GM10266 (cell line): ENCODE measurements at regions not wholly inside any gene's neighbourhood (a gene's known extent, or its start where the extent isn't known, plus 50 kb on each side); places are given as distances from the start of the nearest gene placed in this dataset.

Source experiments
- DNase-seq: peaks from one replicate; pipeline ENCODE4 v3.0.0; 2012; ENCODE audit errors: extremely low spot score
- TF ChIP-seq, protein P1 (sequence below): IDR thresholded peaks from 2 replicates; pipeline ENCODE4 v1.5.1; 2012; ENCODE audit warnings: mild to moderate bottlenecking, low read depth; ENCODE audit not compliant: control insufficient read depth, insufficient read depth; ENCODE audit errors: missing control alignments

DNA sequence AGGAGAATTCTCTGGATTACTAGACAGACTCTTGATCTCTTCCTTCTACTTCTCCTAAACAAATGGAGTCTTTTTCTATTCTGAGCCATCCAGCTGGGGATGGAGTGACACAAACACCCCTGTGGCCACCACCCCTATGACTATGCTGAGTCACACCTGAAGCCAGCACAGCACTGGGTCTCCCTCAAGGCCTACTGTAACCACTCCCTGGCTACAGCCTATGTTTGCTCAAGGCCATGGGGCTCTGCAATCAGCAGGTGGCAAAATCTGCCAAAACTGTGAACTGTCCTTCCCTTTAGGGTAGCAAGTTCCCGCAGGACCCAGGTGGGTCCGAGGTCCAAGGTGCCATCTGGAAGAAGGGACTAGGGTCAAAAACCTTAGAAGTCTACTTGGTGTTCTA is 132.3 kb downstream of the TINAG start:
- TF ChIP-seq, protein P1, sequence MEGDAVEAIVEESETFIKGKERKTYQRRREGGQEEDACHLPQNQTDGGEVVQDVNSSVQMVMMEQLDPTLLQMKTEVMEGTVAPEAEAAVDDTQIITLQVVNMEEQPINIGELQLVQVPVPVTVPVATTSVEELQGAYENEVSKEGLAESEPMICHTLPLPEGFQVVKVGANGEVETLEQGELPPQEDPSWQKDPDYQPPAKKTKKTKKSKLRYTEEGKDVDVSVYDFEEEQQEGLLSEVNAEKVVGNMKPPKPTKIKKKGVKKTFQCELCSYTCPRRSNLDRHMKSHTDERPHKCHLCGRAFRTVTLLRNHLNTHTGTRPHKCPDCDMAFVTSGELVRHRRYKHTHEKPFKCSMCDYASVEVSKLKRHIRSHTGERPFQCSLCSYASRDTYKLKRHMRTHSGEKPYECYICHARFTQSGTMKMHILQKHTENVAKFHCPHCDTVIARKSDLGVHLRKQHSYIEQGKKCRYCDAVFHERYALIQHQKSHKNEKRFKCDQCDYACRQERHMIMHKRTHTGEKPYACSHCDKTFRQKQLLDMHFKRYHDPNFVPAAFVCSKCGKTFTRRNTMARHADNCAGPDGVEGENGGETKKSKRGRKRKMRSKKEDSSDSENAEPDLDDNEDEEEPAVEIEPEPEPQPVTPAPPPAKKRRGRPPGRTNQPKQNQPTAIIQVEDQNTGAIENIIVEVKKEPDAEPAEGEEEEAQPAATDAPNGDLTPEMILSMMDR, result no peak
- no peak for DNase-seq

DNA sequence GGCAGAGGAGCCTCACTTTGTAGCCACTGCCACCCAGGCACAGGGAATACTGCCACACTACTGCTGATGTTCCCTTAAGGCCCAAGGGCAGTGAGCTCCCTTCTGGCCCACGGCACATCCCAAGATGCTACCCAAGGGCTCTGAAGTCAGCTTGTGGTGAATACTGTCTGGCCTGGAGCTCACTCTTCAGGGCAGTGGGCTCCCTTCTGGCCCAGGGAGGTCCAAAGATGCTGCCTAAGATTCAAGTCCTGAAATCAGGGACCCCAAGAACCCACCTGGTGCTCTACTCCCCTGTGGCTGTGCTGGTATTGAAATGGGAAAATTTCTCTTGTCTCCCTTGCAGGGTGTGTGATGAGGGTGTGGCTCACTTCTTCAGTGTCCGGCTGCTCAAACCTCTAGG is 132.8 kb downstream of the TINAG start:
- TF ChIP-seq, protein P1, result no peak
- no peak for DNase-seq

DNA sequence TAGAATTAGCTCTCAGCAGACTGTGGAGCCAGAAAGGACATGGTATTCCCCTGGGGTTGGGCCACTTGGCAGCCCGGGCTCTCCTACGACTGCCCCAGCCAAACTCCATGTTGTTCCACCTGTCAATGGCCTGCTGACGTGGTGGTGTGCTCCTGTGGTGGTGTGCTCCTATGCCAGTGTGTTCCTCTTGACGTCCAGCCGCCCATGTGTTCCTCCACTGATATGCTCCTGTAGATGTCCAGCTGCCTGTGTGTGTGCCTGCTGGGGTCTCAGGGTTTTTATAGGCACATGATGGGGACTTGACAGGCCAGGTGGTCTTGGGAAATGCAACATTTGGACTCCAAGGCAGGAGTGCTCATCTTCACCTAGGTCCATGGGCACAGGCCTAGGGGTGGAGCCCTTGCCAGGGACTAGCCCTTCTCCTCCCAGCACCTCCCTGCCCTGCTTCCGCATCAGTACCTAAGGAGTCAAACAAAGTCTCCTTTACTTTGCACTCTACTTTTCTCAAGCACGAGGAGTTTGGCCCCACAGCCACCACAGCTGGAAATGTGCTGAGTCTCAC is 133.5 kb downstream of the TINAG start:
- TF ChIP-seq, protein P1, result no peak
- DNase-seq, result no peak

DNA sequence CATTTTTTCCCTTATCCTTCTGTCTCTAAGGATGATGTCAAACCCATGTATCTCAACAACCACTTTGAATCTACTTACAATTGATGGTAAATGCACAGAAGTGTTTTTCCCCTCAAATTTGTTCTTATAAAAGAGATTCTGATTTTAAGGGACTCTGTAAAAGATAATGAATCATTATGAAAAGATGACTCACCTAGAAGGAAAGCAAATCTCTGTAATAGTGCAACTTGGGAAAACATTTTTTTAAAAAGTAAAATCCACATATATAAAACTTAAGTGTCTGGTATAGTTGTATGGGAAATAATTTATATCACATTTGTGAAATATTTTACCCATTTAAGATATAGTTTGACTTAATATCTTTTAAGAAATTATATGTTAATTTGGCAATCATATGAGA is 137.0 kb downstream of the TINAG start:
- TF ChIP-seq, protein P1, result no peak
- DNase-seq, result no peak

DNA sequence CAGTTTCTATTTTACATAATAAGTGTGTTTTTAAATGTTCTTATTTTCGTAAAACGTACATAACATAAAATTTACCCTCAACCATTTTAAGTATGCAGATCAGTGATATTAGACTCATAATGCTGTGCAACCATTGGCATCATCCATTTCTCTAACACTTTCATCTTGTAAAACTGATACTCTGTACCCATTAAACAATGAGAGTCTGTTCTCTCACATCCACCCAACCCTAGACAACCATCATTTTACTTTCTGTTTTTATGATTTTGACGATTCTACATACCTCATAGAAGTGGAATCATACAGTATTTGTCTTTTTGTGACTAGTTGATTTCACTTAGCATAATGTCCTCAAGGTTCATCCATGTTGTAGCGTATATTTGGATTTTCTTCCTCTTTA is 140.4 kb downstream of the TINAG start:
- TF ChIP-seq, protein P1, result no peak
- no peak for DNase-seq

DNA sequence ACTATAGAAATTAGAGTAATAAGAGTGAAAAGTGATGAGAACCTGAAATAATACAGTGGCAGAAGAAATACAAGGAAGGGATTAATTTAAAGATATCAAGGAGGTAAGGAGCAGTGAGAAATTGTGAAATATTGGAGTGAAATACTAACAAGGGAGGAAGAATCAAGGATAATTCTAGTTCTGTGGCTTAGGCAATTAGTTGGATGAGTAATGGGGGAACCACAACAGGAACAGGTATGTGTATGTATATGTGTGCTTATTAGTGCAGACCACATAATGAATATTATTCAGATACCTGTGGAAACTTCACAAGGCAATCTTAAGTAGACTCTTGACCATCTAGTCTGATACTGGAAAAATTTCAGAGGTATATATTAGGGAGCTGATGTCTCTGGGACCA is 143.3 kb downstream of the TINAG start:
- no peak for DNase-seq
- TF ChIP-seq, protein P1, result no peak

DNA sequence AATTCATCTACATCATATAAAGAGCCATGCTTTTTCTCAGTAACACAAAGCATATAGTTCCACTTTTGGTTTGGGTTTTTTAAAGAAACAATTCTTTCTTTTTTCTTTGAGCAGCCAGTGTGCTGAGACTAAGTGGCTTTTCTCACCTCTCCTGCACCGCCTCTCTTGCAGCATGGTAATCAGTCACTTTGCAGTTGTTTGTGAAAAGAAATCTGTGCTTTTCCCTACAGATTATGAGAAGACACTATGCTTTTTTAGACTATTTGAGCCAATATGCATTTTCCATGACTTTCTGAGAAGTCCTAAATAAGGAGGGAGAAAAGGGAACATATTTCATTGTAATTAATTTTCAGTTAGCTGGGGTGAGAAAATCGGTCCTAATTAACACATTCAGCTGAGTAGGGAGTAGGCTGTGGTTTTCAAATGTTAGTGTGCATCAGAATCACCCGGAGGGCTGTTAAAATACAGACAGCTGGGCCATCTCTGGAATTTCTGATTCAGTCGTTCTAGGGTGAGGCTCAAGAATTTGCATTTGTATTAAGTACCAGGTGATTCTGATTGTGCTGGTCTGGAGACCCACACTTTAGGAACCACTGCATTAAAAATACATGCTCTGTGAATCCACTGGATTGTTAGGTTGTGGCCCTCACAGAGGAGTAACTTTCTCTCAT is 155.2 kb downstream of the TINAG start:
- TF ChIP-seq, protein P1, result no peak
- no peak for DNase-seq
